Coronary artery (tissue), 2 donors: ENCODE measurements at regions not wholly inside any gene's neighbourhood (a gene's known extent, or its start where the extent isn't known, plus 50 kb on each side); places are given as distances from the start of the nearest gene placed in this dataset.

Source experiments
- DNase-seq: peaks from one replicate; pipeline ENCODE4 v3.0.0-alpha.2; 2017; ENCODE audit warnings: low spot score
- H3K27ac ChIP-seq, 2 donors: fragments of 200-600 bp; sonication (generic); one replicate each; pipeline ENCODE4 v1.5.1; 2016 to 2019
- H3K4me3 ChIP-seq: fragments of 200-600 bp; sonication (generic); 2 replicates; pipeline ENCODE4 v1.5.1; 2016; ENCODE audit warnings: mild to moderate bottlenecking, moderate library complexity
- CTCF ChIP-seq: fragments of 200-600 bp; sonication (generic); IDR thresholded peaks from one replicate; pipeline ENCODE4 v1.5.1; 2019; ENCODE audit warnings: antibody characterized with exemption

- Histone ChIP-seq H3K27ac (no peak overlapping the region), H3K4me3 (no peak overlapping the region)
- DNase-seq: no peak
- no peak for TF ChIP-seq CTCF
Measured at GRCh38 chr7:121505540-121506182, 109.6 kb upstream of the FAM3C start.

- Histone ChIP-seq H3K4me3 (no peak overlapping the region), H3K27ac (peak overlapping the region in 1 of 2 donors; percentile 38)
- TF ChIP-seq CTCF: no peak
- no peak for DNase-seq
Measured at GRCh38 chr7:121505021-121505420, 108.9 kb upstream of the FAM3C start.

- H3K27ac ChIP-seq: no peak overlapping the region
- no peak overlapping the region for H3K4me3 ChIP-seq
- no peak for TF ChIP-seq CTCF
- no peak for DNase-seq
Measured at GRCh38 chr7:121504482-121504881, 108.4 kb upstream of the FAM3C start.

GRCh38 chr7:121503730-121504129, 107.6 kb upstream of the FAM3C start:
- TF ChIP-seq CTCF: no peak
- Histone ChIP-seq H3K4me3 (no peak overlapping the region), H3K27ac (no peak overlapping the region)
- DNase-seq: no peak

- Histone ChIP-seq H3K4me3 (no peak overlapping the region), H3K27ac (no peak overlapping the region)
- DNase-seq: no peak
- no peak for TF ChIP-seq CTCF
Measured at GRCh38 chr7:121503039-121503438, 106.9 kb upstream of the FAM3C start.

- no peak overlapping the region for H3K4me3 ChIP-seq
- H3K27ac ChIP-seq: no peak overlapping the region
- TF ChIP-seq CTCF: no peak
- no peak for DNase-seq
Measured at GRCh38 chr7:121501566-121501965, 105.5 kb upstream of the FAM3C start.

GRCh38 chr7:121500360-121501058, 104.4 kb upstream of the FAM3C start:
- DNase-seq: no peak
- TF ChIP-seq CTCF: no peak
- H3K4me3 ChIP-seq: no peak overlapping the region
- H3K27ac ChIP-seq: no peak overlapping the region
